Fibroblast of the conjunctiva (primary cell): ENCODE measurements at regions not wholly inside any gene's neighbourhood (a gene's known extent, or its start where the extent isn't known, plus 50 kb on each side); places are given as distances from the start of the nearest gene placed in this dataset.
"Not testable (repeated sequence)": the region's sequence is repeated elsewhere in the genome, so short reads cannot be mapped to it uniquely, and the experiment has no call there.

Source experiments
- DNase-seq: peaks from one replicate; pipeline ENCODE4 v3.0.0-alpha.2; 2010; ENCODE audit warnings: low read depth

DNA sequence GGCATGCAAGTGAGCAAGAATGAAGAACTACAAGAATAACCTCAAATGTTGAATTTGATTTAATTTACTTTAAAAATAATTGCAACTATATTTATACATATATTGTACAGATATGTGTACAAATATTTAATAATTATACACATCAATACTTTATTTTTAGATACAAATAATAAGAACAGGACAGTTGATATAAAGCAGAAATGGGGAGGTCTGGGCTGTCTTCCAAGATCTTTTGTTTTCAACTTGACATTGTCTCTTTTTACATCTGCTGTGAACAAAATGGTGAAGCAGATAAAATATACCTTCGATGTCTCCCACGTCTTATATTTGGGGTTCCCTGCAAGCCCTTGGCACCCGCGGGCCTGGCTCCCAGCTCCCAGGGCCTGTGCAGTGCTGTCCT is 231.3 kb upstream of the RBBP8 start:
- no peak for DNase-seq

DNA sequence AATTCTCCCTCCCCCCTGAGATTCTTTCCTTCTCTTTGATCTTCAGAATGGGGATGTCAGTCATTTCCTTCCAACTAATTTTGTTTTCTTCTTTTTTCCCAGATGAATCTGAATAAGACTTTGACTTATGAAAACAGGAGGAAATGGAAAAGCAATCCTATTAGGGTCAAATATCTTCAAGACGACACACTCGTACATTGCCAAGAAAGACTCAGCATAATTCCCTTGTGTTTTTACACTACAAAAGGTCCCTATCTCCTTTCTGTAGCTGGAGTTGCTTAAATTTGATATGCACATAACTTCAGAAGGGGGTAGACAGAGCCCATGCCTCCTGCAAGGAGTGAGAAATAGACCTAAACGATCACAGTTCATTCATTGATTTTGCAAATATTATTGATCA is 230.3 kb upstream of the RBBP8 start:
- DNase-seq: no peak

DNA sequence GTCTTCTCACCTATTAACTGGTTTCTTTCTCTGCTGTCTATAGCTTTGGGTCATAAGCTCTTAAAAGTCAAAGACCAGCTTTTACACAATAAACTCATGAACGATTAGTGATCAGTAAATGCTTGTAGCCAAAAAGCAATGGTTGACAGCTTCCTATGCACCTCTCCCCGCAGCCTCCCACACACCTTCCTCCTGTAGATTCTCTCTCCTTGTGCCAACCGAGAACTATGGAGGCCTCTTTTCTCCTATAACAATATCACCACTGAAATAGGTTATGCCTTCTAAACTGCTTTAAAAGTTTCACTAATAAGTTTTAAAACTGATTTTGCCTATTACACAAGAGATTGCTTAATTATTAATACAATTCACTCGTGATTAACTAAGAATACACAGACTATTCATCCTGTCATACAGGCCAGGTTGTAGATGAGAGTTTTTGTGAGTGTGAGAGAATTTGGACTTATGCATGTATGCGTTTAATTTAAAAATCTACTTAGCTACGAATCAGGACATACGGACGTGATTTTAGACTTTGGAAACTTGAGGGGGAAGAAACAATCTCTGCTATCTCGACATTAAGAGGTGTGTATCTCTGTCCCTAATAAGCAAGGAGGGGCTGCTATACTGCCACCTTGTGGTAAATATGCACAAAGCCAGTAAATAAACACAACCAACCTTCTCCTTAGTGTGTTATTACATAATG is 229.1 kb upstream of the RBBP8 start:
- peak; percentile 27 for DNase-seq

DNA sequence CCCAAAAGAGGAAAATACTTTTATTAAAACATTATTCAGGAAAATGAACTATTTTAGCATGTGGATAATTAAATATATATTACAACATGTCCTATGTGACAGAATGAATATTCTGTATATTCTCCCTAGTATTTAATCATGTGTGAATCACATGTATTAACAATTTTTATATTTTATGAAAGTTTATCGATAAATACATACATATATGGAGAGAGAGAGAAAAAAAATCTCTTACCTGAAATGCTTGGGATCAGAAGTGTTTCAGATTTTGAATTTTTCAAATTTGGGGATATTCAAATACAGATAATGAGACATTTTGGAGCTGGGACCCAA is 228.6 kb upstream of the RBBP8 start:
- DNase-seq: no peak

DNA sequence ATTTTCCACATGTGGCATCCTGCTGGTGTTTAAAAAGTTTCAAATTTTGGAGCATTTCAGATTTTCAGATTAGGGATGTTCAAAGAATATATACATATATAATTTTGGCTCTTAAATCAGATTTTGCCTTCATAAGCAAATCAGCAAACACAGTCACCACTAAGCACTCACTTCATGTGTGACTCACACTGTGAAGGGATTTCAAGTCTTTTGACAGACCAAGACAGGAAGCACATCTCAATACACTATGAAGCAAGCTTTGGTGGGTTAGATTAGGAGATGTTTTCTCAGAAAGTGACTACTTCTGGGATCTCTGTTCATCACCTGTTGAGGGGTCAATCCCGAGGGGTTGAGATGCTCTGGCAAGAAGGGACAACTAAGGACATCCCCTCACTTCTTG is 227.8 kb upstream of the RBBP8 start:
- DNase-seq: no peak

DNA sequence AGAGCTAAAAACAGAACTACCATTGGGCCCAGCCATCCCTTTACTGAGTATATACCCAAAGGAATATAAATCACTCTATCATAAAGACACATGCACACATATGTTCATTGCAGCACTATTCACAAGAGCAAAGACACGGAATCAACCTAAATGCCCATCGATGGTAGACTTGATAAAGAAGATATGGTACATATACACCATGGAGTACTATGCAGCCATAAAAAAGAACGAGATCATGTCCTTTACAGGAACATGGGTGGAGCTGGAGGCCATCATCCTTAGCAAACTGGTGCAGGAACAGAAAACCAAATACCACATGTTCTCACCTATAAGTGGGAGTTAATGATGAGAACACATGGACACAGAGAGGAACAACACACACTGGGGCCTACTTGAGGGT is 227.1 kb upstream of the RBBP8 start:
- not testable (repeated sequence) for DNase-seq

DNA sequence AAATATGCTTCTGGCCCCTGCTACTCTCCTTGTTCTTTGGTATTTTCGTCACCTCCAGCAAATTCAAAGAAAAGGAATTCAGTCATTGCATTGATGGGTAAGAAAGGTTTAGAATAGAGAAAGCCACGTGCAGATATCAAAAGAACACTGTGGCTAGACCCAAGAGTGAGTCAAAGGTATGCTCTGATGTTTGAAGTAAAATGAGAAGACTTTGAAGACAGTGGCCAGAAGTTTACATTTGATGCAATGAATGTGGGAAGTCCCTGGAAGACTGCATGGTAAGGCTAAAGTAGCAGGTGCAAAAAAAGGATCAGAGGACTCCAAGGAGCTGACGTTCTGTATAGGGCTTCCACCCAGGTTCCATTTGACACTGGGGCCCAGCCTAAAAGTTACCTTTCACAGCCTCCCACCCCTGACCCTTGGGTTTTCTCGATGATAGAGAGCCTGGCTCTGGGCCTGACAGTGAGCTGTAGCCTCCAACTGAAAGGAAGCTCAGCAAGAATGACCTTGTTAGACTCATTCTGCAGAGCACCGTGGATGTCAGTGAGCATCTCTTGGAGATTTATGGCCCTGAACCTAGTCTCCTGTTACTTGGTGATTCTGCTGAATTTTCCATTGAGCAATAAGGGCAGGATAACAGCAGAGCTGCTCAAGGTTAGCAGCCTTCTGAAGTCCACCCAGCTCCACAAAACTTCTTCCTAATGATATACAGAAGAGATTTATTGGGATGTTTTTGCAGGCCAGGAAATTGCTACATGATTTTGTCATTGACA is 223.7 kb upstream of the RBBP8 start:
- no peak for DNase-seq

DNA sequence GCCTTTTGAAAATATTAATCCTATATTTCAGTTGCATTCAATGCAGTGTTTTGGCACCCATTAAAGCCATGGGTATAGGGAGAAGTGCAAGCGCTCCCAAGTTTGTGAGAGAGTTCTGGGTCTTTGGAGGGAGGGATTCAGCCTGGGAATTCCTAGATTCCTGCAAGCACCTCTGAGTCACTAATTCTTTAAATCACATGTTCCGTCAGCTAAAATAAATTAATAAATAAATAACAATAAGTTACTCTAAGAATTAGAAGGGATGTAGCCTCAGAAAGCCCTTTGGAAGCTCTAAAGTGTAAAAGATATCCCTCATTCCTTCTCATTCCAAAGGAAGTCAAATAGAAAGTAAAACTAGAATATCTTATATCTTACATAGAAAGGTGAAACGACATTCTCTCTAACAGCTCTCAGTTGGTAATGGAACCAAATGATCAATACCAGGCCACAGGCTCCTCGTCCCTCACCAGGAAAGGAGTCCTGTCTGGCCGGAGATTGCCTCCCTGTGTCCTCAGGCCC is 222.4 kb upstream of the RBBP8 start:
- DNase-seq: no peak

DNA sequence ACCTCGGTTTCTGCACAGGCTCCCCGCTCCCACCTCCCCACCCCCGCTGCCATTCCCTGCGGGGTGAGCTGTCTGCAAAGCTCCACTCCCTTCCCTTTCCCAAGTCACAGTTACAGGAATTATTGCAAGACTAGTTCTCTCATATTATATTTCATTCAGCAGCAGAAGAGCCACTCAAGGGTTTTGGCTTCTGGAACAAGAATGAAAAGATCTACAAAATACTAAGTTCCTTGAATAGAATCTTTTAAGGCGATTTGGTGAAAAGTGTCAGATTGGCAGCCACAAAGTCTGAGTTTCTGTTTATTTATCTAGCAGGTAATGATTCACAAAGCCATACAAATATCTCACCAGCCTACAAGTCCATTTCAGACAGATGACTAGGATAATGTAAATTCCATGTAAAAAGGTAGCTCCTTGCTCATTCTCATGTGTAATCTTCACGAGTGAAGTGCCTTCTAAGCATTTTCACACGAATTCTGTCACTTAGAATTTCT is 221.9 kb upstream of the RBBP8 start:
- DNase-seq: no peak

DNA sequence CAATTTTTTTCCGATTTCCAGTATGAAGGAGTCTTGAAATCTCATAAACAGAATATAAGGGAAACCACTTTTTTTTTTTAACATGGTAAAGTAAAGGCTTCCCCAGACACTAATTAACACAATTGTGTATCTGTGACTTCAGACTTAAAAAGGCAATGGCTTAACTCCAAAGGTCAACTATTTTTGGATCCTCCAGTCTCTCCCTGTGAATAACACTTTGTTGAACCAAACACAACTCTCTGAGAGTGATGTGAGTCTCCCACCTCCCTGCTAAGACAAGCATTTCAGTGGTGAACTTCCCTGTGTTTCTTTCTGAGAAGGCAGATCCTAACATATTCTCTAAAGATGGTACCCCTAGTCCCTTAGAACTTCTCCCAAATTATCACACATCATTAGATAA is 219.6 kb upstream of the RBBP8 start:
- no peak for DNase-seq

DNA sequence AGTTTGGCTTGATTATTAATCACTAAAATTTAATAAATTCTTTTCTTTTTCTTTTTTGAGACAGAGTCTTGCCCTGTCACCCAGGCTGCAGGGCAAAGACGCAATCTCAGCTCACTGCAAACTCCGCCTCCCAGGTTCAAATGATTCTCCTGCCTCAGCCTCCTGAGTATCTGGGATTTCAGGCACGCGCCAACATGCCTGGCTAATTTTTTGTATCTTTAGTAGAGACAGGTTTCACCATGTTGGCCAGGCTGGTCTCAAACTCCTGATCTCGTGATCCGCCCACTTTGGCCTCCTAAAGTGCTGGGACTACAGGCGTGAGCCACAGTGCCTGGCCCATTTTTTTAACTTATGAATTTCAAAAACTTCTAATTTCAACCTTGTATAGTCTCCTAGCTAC is 215.6 kb upstream of the RBBP8 start:
- not testable (repeated sequence) for DNase-seq

DNA sequence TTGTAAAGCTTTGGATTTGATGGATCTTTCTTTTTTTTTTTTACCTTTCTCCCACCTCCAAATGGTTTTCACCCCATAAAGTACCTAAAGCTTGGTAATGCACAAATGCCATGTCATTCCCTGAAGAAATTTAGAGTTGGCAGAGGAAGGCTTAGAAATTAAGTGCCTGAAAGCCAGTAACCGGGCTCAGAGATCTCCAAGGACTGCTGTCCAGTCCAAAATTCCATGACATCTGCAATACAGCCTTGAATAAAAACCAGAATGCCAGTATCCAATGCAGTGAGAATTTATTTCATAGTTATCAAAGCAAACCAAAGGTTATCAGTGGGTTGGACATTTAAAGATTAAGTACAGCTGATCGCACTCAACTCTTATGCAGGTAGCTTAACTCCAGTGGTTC is 209.9 kb upstream of the RBBP8 start:
- DNase-seq: no peak

DNA sequence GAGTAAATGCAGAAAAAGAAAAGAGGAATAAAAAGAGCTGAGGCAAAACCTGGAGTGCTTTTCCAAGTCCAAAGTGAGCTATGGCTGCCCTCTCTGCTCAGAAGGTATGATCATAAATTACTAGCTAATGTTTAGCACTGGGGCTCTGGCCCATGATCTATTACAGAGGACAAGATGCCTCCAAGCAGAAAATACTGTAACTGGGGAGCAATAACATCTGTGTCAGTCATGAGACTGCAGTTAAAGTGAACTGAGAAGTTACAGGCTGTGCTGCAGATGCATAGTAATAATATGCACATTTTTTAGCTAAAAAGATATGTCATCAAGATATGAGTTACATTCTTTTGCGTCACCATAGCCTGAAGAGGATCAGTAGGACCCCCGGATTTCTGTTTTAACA is 209.4 kb upstream of the RBBP8 start:
- DNase-seq: no peak

DNA sequence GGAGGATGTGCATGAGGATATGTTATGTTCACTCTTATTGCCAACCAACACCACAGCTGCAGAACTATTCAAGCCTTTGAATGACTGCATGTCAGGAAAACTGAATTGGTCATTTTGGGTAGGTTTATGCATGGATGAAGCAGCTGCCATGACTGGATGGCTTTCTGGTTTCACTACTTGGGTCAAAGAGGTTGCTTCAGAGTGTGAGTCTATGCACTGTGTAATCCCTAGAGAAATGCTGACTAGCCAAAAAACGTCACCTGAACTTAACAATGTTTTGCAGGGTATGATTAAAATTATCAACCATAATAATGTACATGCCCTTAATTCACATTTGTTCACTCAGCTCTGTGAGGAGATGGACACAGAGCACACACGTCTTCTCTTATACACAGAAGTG is 206.7 kb upstream of the RBBP8 start:
- DNase-seq: no peak

DNA sequence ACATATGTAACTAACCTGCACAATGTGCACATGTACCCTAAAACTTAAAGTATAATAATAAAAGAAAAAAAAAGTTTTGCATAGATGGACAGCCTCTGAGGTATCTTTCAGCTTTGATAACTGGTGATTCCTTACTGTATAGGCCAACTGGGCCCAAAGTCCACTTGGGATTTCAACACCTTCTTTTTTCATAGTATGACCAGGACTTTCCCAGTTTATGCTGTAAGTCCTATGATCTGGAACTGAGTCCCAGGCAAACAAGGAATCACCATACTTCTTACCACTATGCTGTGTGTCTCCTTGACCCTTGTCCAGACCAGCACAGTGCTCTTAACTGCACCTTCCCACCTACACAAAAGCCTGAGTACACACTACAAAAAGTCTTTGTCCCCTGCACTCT is 205.1 kb upstream of the RBBP8 start:
- DNase-seq: no peak

DNA sequence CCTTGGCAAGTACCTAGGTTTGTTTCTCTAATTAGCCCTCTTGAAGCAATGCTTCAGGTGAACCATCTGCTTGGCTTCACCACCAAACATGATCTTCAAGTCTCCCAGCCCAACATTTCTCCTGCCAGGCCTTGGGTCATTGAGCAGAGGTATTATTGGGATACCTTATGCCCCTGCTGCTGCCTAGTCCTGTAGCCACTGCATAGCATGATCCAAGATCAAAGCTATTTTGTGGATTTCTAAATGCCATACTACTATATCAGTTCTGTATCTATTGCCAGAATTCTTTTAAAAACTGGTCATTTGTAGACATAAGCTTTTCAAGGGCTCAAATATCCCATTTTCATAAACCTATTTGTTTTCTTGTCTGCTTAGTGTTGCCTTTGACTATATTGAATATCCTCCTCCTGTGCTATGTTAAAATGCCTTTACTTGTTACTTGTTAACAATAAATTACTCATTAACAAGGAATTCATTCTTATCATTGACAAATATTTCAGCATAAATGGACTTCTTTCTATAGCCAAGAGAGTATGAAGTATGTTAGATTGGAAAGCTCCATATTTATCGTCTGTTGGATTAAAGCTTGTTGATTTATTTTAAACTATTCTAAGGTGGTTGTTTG is 204.5 kb upstream of the RBBP8 start:
- DNase-seq: no peak

DNA sequence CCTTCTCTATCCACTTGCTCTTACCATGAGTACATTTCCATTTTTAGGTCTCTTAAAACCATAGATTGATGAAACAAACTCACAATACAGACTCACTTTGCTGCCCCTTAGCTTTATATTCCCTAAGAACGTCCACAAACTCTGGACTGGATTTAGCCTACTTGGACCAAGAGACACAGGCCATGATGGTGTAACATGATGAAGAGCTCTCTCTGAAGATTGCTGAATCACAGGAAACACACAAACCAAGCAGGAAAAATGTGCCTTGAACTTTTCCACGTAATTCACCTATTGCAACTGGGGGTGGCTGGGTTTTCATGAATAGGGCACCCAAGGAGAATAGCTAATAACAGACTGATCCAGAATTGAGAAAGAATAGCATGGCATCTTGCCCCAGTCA is 201.7 kb upstream of the RBBP8 start:
- DNase-seq: no peak

DNA sequence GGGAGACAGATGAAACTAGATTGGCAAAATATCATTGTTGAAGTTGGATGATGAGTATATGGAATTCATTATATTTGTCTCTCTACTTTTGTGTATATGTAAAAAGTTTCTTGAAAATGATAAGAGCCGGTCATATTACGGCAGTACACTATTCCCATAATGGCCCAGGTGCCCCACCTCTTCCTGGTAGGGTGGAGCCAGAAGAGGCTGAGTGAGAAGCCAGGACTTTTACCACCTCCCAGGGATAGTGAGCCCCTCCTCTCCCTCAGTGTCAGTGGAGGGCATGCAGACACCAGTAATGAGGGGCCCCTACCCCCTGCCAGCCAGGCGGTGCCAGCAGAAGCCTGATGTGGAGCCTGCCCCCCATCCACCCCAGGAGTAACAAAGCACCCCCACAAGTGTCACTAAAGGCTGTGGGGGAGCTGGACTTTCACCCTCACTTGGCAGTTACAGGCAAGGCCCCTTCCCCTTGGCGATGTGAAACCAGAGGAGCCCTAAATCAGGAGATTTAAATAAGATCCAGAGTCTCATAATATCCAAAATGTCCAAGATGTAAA is 198.9 kb upstream of the RBBP8 start:
- DNase-seq: no peak

DNA sequence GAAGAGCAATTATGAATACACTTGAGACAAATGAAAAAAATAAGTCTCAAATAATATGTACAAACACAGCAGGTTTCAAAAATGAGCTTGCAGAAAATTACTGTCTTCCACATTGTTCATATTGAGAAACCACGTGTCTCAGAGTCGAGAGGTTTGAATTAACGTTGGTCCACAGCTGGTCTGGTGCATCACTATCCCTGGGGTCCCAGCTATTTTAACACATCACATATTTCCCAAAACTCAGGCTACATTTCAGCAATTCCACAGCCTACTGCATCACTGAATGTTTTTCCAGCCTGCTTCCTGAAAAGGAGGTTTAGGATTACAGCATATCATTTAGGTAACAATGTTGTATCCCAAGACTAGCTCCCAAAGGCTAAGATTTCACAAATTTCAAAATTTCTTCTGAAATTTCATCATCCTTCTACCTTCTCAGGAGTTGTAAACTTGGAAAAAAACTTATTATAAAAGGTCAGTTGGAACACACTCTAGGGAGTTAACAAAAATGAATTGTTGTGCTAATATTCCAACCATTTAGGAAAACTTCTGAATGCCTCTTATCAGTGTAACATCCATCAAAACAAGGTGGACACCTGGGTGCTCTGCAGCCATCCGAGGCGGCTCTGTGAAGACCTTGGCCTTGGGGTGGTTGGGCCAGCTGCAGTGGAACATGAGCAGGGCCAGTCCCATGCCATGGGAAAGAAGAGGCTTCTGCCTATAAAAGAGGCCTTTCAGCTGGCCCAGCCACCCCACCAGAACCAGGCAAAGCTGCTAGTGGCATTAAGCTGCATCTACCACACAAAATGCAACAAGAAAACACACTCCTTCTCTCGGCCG is 198.1 kb upstream of the RBBP8 start:
- DNase-seq: no peak

DNA sequence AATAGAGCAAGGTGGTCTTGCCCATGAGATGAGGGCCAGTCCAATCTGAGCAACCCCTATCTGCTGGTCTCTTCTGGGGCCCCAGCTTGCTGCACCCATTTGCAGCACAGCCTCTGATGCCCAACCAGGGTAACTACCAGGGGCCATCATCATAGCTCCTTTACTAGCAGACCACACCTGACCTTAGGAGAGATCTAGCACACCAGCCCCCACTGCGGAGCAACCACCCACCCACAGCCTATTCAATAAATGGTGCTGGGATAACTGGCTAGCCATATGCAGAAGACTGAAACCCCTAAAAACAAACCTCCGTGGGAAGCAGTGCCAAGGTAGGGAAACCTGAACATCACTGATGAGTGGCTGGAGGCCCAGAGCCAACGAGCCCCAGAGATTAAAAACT is 196.1 kb upstream of the RBBP8 start:
- no peak for DNase-seq

DNA sequence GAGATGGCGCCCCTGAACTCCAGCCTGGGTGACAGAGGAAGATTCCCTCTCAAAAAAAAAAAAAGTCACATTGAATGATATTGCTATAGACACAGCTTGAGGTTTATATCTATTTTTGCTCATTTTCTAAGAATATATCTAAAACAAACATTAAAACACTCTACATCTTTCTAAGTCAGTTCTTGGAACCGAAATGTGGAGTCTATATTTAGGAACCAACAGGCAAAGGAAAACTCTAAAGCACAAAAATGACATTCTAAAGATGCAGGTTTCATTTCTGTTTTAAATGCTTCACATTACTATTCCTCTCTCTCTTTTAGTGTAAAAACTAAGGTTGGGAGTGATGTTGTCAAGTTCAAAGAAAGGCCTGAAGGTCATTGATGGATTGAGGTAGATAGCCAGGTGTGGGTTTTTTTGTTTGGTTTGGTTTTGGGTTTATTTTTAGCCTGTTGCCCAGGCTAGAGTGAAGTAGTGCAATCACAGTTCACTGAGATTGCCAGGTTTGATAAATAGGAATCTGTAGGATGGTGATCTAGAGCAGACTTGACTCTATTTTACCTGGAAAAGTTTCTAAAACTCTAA is 194.0 kb upstream of the RBBP8 start:
- DNase-seq: no peak

DNA sequence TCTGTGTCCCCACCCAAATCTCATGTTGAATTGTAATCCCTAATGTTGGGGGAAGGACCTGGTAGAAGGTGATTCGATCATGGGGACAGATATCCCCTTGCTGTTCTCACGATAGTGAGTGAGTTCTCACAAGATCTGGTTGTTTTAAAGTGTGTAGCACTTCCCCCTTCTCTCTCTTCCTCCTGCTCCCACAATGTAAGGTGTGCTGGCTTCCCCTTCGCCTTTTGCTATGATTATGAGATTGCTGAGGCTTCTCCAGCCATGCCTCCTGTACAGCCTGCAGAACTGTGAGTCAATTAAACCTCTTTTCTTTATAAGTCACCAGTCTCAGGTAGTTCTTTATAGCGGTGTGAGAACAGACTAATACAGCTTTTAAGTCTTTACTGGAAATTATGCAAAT is 193.3 kb upstream of the RBBP8 start:
- no peak for DNase-seq
